HG03095 (cell line): ENCODE measurements at regions not wholly inside any gene's neighbourhood (a gene's known extent, or its start where the extent isn't known, plus 50 kb on each side); places are given as distances from the start of the nearest gene placed in this dataset.

ENCODE experiments used
- ATAC-seq: cut with Tn5 transposase; IDR thresholded peaks from one replicate; pipeline ENCODE4 v1.9.1; 2021; ENCODE audit warnings: moderate library complexity; ENCODE audit not compliant: unreplicated experiment

DNA sequence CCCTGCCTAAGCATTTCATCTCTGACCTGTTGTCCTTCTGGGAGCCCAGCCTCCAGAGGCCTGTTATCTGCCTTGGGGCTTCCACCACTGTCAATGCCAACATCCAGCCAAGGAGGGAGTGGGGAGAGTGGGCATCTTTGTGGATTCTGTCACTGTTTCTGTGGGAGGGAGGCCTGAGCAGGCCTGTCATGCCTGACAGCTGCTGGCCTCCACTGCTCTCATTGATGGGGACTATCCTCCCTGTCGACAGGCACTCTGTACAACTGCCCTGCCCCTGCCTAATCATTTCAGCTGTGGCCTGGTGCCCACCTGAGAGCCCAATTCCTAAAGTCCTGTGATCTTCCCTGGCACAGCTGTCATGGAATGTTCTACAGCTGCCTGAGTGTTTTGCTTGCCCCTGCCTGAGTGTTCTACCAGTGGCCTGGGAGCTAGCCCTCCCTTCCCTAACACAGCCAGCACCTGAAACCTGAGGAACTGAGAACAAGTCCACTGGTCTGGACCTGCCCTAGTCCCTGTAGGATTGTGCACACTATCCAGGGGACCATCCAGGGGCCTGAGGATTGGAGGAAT, 145.3 kb downstream of the FAM83B start:
- no peak for ATAC-seq

- ATAC-seq, result peak; percentile 60
Observed at GRCh38 chr6:54992789-54993188, 146.2 kb downstream of the FAM83B start.

DNA sequence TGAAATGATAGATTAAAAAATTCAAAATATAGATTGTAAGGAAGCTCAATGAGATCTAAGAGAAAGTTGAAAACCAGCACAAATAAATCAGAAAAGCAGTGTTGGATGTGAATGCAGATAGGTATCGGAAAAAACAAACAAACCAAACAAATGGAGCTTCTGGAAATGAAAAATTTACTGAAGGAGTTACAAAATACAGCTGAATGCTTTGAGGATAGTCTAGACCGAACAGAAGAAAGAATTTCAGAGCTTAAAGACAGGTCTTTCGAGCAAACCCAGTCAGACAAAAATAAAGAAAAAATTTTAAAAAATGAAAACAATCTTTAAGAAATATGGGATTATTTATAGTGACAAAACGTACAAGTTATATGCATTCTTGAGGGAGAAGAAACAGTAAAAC, 146.7 kb downstream of the FAM83B start:
- no peak for ATAC-seq

GRCh38 chr6:54993948-54994347, 147.4 kb downstream of the FAM83B start:
- ATAC-seq, result no peak

GRCh38 chr6:54998576-54998975, 152.0 kb downstream of the FAM83B start:
- ATAC-seq, result no peak

GRCh38 chr6:55003719-55004430, 157.3 kb downstream of the FAM83B start:
- ATAC-seq, result no peak

GRCh38 chr6:55009131-55009530, 162.6 kb downstream of the FAM83B start:
- no peak for ATAC-seq

- no peak for ATAC-seq
Observed at GRCh38 chr6:55011034-55011433, 163.3 kb upstream of the HCRTR2 start.

GRCh38 chr6:55012454-55012853, 161.9 kb upstream of the HCRTR2 start:
- ATAC-seq, result no peak

DNA sequence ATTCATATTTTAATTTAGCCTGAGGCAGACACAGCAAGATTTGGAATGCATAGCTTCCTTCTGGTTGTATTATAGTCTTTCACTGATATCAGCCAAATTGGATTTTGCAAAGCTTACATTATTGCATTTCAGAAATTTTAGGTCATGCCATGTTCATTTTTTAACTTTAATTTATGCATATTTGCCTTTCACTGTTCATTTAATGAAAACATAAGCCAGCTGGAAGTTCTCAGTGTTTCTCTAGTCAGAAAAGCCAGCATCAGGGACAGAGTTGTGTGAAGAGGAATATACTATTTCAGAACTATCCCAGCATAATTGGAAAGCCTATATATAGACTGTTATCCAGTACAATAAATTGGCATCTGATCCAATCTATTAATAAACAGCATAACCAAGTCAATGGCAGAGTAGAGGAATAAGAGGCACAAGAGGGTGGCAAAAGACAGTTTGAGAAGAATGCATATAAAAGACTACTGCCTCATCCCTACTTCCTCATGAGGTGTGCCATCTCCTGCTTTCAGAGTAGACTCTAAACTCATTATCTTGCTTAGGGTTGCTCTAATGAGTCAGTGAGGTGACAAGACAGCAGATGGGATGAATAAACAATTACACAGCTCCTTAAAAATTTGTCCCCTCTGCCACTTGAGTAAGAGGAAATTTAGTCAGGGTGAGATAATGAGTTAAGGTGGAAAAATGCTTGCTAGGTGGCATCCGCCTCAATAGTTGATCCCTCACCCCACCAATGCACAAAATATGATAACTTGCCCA, 159.8 kb upstream of the HCRTR2 start:
- ATAC-seq, result no peak

- no peak for ATAC-seq
Observed at GRCh38 chr6:55016261-55016660, 158.1 kb upstream of the HCRTR2 start.

DNA sequence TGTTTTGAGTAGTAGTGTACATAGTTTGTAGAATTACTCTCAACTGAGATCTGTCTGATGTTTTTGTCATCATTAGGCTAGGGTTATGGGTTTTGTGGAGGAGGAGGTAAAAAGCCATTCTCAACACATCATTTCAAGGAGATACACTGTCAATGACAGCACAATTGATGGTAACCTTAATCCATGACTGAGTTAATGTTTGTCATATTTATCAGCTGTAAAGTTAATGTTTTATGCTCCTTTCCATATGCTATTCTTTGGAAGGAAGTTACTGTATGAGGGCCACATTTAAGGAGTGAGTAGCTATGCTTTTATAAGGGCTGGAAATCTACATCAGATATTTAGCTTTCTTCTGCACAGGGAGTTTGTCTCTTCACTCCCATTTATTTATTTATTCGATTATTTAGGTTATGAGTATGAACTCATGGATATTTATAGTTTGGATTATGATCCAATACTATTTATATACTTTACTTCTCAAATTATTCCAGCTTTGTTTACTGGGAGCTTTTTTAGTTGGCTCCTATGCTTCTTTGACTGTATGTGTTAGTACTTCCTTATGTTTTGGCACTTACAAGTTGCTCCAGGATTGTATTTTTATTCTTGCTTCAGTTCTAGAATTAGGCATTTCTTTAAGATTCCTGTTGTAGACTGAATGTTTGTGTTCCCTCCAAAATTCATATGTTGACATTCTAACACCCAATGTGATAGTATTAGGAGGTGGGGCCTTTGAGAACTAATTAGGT, 156.6 kb upstream of the HCRTR2 start:
- ATAC-seq, result no peak

DNA sequence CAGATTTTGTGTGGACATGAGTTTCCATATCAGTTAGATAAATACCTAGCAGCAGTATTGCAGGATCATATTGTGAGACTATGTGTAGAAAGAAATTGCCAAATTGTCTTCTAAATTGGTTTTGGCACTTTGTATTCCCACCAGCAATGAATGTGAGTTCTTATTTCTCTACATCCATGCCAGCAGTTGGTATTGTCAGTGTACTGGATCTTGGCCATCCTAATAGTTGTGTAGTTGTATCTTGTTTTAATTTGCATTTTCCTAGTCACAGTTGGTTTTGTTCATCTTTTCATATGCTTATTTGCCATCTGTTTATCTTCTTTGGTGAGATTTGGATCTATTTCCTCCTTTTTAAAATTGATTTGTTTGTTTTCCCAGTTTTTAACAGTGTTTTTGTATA, 154.7 kb upstream of the HCRTR2 start:
- no peak for ATAC-seq

GRCh38 chr6:55023230-55023629, 151.1 kb upstream of the HCRTR2 start:
- ATAC-seq, result no peak

GRCh38 chr6:55033016-55033546, 141.2 kb upstream of the HCRTR2 start:
- no peak for ATAC-seq

GRCh38 chr6:55034752-55035151, 139.6 kb upstream of the HCRTR2 start:
- ATAC-seq, result no peak

DNA sequence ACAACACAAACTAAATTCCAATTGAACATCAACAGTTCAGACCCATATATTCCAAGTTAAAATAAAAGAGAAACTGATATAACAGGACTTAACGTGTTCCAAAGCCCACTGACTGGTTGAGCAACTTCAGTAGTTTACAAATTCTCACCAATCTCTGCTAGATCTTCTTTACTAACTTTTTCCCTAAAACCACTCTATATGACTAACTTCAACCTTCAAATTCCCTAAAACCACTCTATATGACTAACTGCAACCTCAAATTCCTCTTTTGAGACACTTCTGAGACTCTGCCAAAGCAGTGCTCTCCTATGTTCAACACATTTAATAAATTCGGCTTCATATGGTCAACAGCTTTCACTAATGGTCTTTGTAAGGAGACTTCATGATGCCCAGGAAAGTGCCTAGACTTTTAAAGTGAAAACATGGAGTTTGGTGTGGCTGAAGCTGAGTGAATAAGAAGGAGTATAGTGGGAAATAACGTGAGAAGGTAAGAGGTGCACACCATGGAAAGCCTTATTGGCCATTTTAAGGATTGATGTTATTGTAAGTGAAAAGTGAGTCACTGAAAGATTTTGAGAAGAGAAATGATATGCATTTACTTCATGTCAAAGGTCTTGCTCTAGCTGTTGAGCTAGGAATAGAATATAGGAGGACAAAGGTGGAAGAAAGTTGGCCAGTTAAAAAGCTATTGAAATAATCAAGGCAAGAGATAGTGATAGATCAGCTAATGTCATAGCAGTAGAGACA, 134.0 kb upstream of the HCRTR2 start:
- ATAC-seq, result no peak

GRCh38 chr6:55046869-55047422, 127.4 kb upstream of the HCRTR2 start:
- ATAC-seq, result no peak

DNA sequence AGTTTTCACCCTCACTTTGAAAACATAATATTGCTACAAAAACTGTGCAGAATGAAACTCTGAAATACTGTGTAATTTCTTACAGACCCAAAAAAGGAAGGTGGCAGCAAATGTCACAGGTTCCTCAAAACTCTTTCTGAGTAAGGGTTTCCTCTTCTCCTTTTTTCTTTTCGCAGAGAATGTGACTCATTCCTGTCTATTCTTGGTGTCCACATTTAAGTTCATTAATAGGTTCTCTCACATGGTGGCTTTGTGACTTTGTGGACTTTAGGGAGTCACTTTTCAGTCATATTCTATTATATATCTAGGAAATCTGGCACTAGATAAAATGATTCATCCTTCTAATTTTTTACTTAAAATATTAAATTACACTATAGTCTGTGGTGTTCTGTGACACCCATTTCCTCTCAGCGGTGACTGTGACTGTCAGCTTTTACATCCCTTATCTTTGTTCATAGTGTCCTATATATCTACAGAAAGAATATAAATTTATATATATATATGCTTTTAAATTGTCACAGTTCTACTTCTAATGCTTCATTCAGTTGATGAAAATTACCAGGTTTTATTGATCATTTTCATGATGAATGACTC, 126.8 kb upstream of the HCRTR2 start:
- no peak for ATAC-seq

- ATAC-seq, result no peak
Observed at GRCh38 chr6:55049866-55050265, 124.4 kb upstream of the HCRTR2 start.
